ENCODE measurements at regions not wholly inside any gene's neighbourhood (a gene's known extent, or its start where the extent isn't known, plus 50 kb on each side); places are given as distances from the start of the nearest gene placed in this dataset.

- H3K4me3 ChIP-seq, result no peak overlapping the region
- 53 to 55% (median 54%) methylated on average over 5 of the region's 5 CpGs for WGBS, 5 donors
- DNase-seq, result no peak
- no peak for TF ChIP-seq CTCF (IDR thresholded peaks at IDR 0.05 in 8 of 11, conservative IDR thresholded peaks at IDR 0.05 in 3 of 11)
- no peak overlapping the region for H3K27ac ChIP-seq
- no peaks in the 10 kb centered on the region for H3K9me3 ChIP-seq
- H3K4me1 ChIP-seq, result peaks cover 0 to 7% (median 2%) of the 10 kb centered on the region in 6 donors
- H3K27me3 ChIP-seq (replicated peaks in 1 of 7), result no peaks in the 10 kb centered on the region
- intact Hi-C loops (cut with DNase I; ENCODE audit: low total_unique reads), result no loop called here
- H3K36me3 ChIP-seq, result no peaks in the 10 kb centered on the region
Observed at GRCh38 chr5:17090839-17091238, 126.6 kb upstream of the BASP1 start.

GRCh38 chr5:17094830-17095229 is 122.6 kb upstream of the BASP1 start:
- intact Hi-C loops (cut with DNase I; ENCODE audit: low total_unique reads), result no loop called here
- DNase-seq, result no peak
- TF ChIP-seq CTCF (IDR thresholded peaks at IDR 0.05 in 8 of 11, conservative IDR thresholded peaks at IDR 0.05 in 3 of 11) (no peak), POLR2A (IDR thresholded peaks at IDR 0.05) (no peak), POLR2AphosphoS5 (IDR thresholded peaks at IDR 0.05) (no peak)
- peaks cover 0 to 7% (median 2%) of the 10 kb centered on the region in 6 donors for H3K4me1 ChIP-seq
- H3K4me3 ChIP-seq, result no peak overlapping the region
- no peaks in the 10 kb centered on the region for H3K36me3 ChIP-seq
- H3K9me3 ChIP-seq, result no peaks in the 10 kb centered on the region
- H3K27ac ChIP-seq, result no peak overlapping the region
- WGBS, 5 donors, result 17 to 34% (median 28%) methylated on average over 7 of the region's 7 CpGs
- H3K27me3 ChIP-seq (replicated peaks in 1 of 7), result no peaks in the 10 kb centered on the region

- intact Hi-C loops (cut with DNase I; ENCODE audit: low total_unique reads), result no loop called here
- DNase-seq, result no peak
- no peak for TF ChIP-seq CTCF (IDR thresholded peaks at IDR 0.05 in 8 of 11, conservative IDR thresholded peaks at IDR 0.05 in 3 of 11)
- no peak for TF ChIP-seq POLR2AphosphoS5 (IDR thresholded peaks at IDR 0.05)
- no peak for TF ChIP-seq POLR2A (IDR thresholded peaks at IDR 0.05)
Observed at GRCh38 chr5:17096952-17097695, 120.3 kb upstream of the BASP1 start.

GRCh38 chr5:17099946-17100345 is 117.5 kb upstream of the BASP1 start:
- no peak for TF ChIP-seq POLR2A (IDR thresholded peaks at IDR 0.05)
- no peak for TF ChIP-seq CTCF (IDR thresholded peaks at IDR 0.05 in 8 of 11, conservative IDR thresholded peaks at IDR 0.05 in 3 of 11)
- TF ChIP-seq POLR2AphosphoS5 (IDR thresholded peaks at IDR 0.05), result no peak
- DNase-seq, result no peak
- H3K4me3 ChIP-seq, result no peak overlapping the region
- no peaks in the 10 kb centered on the region for H3K9me3 ChIP-seq
- intact Hi-C loops (cut with DNase I; ENCODE audit: low total_unique reads), result no loop called here
- no peaks in the 10 kb centered on the region for H3K36me3 ChIP-seq
- H3K27me3 ChIP-seq (replicated peaks in 1 of 7), result no peaks in the 10 kb centered on the region
- no peak overlapping the region for H3K27ac ChIP-seq
- 95 to 99% (median 95%) methylated on average over 8 of the region's 8 CpGs for WGBS, 5 donors
- H3K4me1 ChIP-seq, result peaks cover 0 to 2% (median under 1%) of the 10 kb centered on the region in 6 donors

More at GRCh38 chr5:17096952-17097695, 120.3 kb upstream of the BASP1 start:
- H3K4me3 ChIP-seq, result no peak overlapping the region
- no peaks in the 10 kb centered on the region for H3K27me3 ChIP-seq (replicated peaks in 1 of 7)
- no peak overlapping the region for H3K27ac ChIP-seq
- WGBS, 5 donors, result 74 to 88% (median 79%) methylated on average over 15 of the region's 15 CpGs
- H3K4me1 ChIP-seq, result peaks cover 0 to 7% (median 2%) of the 10 kb centered on the region in 6 donors
- H3K36me3 ChIP-seq, result no peaks in the 10 kb centered on the region
- H3K9me3 ChIP-seq, result no peaks in the 10 kb centered on the region

Measured in spleen (tissue), 11 donors.